ENCODE measurements at regions not wholly inside any gene's neighbourhood (a gene's known extent, or its start where the extent isn't known, plus 50 kb on each side); places are given as distances from the start of the nearest gene placed in this dataset.
"Not testable (repeated sequence)": the region's sequence is repeated elsewhere in the genome, so short reads cannot be mapped to it uniquely, and the experiment has no call there.

DNA sequence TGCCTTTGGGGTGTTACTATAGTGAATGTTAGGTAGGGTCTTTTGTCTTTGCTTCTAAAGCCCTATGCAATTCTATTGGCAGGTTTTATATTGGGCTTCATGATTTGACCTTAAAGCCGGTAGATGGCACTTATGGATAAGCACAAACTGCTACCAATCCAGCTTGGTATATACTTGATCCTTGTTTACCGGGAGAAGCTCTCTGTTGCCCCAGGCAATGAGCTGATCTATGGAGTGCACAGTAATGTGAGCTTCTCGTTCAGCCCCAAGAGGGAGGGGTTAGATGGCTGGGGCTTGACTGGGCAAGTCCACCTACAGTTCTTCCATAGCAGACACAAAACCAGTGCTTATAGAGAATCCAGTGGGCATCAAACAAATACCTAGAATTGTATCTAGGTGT is 287.2 kb upstream of the CT83 start:
- H3K36me3 ChIP-seq, result no peaks in the 10 kb centered on the region
- no peak overlapping the region for H3K27ac ChIP-seq
- DNase-seq (no peak), ATAC-seq (no peak)
- no peaks in the 10 kb centered on the region for H3K27me3 ChIP-seq
- intact Hi-C loops (cut with DNase I), result no loop called here
- no peaks in the 10 kb centered on the region for H3K9me3 ChIP-seq
- H3K4me1 ChIP-seq, result no peaks in the 10 kb centered on the region
- TF ChIP-seq, protein P1, sequence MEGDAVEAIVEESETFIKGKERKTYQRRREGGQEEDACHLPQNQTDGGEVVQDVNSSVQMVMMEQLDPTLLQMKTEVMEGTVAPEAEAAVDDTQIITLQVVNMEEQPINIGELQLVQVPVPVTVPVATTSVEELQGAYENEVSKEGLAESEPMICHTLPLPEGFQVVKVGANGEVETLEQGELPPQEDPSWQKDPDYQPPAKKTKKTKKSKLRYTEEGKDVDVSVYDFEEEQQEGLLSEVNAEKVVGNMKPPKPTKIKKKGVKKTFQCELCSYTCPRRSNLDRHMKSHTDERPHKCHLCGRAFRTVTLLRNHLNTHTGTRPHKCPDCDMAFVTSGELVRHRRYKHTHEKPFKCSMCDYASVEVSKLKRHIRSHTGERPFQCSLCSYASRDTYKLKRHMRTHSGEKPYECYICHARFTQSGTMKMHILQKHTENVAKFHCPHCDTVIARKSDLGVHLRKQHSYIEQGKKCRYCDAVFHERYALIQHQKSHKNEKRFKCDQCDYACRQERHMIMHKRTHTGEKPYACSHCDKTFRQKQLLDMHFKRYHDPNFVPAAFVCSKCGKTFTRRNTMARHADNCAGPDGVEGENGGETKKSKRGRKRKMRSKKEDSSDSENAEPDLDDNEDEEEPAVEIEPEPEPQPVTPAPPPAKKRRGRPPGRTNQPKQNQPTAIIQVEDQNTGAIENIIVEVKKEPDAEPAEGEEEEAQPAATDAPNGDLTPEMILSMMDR (IDR thresholded peaks at IDR 0.05), result no peak
- H3K4me3 ChIP-seq, result no peak overlapping the region

DNA sequence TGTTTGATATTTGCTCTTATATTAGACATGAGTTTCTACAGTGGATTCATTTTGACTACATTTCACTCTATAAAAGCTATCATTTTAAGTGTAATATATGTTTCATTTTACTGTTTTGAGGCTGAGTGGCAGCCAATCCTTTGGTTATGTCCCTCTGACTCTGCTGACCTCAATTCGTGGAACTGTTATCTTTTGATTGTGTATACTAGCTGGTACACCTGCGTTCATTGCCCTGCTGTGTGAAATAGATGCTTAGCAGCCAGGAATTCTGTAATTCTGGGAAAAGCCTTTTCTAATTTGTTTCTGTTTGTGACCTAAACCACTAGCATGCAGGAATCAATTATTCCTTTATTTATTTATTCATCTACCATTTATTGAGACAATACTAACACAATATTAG is 269.4 kb upstream of the CT83 start:
- Histone ChIP-seq H3K4me3 (no peak overlapping the region), H3K4me1 (no peaks in the 10 kb centered on the region), H3K36me3 (no peaks in the 10 kb centered on the region), H3K9me3 (no peaks in the 10 kb centered on the region), H3K27me3 (no peaks in the 10 kb centered on the region), H3K27ac (no peak overlapping the region)
- ATAC-seq (no peak), DNase-seq (no peak)
- intact Hi-C loops (cut with DNase I), result no loop called here
- TF ChIP-seq, protein P1 (IDR thresholded peaks at IDR 0.05), result no peak

DNA sequence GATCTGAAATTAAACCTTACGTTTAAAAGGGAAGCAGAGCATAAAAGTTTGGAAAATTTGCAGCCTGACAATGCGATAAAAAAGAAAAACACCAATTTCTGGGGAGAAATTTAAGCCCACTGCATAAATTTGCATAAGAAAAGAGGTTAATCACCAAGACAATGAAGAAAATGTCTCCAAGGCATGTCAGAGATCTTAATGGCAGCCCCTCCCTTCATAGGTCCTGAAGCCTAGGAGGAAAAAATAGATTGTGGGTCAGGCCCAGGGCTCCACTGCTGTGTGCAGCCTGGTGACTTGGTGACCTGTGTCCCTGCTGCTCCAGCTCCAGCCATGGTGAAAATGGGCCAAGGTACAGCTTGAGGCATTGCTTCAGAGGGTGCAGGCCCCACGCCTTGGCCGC is 264.0 kb upstream of the CT83 start:
- DNase-seq, result no peak
- intact Hi-C loops (cut with DNase I), result no loop called here
- TF ChIP-seq, protein P1 (IDR thresholded peaks at IDR 0.05), result no peak
- Histone ChIP-seq H3K27ac (no peak overlapping the region), H3K9me3 (no peaks in the 10 kb centered on the region), H3K27me3 (no peaks in the 10 kb centered on the region), H3K36me3 (no peaks in the 10 kb centered on the region), H3K4me1 (no peaks in the 10 kb centered on the region), H3K4me3 (no peak overlapping the region)
- no peak for ATAC-seq

DNA sequence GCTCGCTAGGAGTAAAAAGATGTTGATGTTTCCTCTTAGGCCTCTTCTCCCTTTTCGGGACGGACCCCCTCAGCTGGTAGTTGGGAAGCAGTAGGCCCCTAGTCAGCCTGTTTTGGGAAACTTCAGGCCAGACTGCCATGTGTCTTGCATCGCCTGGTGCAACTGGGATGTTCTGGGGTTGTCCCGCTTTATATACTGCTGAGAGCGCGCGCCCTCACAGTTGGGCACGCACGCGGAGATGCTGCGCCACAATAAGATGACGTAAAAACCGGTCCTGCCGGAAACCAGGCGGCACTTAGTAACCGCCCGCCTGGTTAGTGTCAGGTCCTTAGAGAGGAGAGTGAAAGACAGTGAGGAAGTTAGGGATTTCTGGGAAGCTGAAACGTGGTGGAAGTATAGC is 231.3 kb upstream of the CT83 start:
- TF ChIP-seq, protein P1 (IDR thresholded peaks at IDR 0.05), result no peak
- DNase-seq, result no peak
- no peaks in the 10 kb centered on the region for H3K36me3 ChIP-seq
- no peaks in the 10 kb centered on the region for H3K9me3 ChIP-seq
- H3K4me1 ChIP-seq, result no peaks in the 10 kb centered on the region
- H3K27ac ChIP-seq, result no peak overlapping the region
- H3K4me3 ChIP-seq, result no peak overlapping the region
- intact Hi-C loops (cut with DNase I), result no loop called here
- no peak for ATAC-seq
- no peaks in the 10 kb centered on the region for H3K27me3 ChIP-seq

DNA sequence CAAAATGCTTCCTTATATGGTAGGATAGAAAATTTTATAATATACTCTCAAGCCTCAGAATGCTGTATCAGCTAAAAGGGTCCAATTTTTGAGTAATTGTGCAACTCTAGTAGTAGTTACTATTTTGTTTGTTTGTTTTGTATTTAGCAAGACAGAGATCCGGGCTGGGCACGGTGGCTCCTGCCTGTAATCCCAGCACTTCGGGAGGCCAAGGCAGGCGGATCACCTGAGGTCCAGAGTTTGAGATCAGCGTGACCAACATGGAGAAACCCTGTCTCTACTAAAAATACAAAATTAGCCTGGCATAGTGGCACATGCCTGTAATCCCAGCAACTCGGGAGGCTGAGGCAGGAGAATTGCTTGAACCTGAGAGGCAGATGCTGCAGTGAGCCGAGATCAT is 216.8 kb upstream of the CT83 start:
- ATAC-seq; H3K36me3 ChIP-seq; intact Hi-C loops (cut with DNase I); H3K9me3 ChIP-seq; H3K27me3 ChIP-seq; H3K4me3 ChIP-seq; H3K4me1 ChIP-seq; H3K27ac ChIP-seq; DNase-seq: not testable (repeated sequence)

DNA sequence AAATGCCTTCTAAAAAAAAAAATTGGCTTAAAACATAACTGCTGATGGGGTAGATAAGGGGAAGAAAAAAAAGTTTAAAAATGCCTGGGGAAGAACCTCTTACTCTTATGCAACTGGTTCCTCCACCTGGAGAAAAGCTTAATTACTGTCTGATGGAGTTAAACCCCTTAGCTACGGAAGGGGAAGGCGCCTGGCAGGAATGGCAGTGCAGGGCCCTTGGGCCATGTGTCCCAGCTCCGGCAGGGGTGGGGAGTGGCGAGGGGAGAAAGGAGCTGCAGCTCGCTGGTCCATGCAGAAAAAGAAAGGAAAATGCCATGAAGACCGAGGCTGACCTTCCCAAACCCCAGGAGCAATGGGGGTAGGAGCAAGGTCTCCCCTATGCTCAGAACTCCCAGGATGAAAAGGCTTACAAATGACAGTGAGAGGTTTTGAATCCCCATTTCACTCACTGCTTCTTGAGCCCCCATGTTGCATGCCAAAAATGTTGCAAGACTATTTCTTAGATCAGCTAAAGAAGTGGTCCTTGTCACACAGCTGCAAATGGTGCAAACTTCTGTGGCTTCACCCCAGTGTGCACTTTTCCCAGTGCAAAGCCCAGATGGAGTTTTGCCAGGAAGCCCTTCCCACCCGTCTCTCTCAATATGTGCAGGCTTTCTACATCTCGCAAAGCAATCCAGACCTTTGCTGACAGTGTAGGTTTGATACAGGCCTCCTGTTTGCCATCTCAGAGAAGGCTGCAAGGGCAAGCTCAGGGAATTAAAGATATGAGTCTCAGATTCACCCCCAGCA is 204.8 kb upstream of the CT83 start:
- H3K4me1 ChIP-seq, result no peaks in the 10 kb centered on the region
- TF ChIP-seq, protein P1 (IDR thresholded peaks at IDR 0.05), result no peak
- DNase-seq (no peak), ATAC-seq (no peak)
- H3K36me3 ChIP-seq, result no peaks in the 10 kb centered on the region
- no peak overlapping the region for H3K27ac ChIP-seq
- no peaks in the 10 kb centered on the region for H3K27me3 ChIP-seq
- H3K9me3 ChIP-seq, result no peaks in the 10 kb centered on the region
- intact Hi-C loops (cut with DNase I), result no loop called here
- H3K4me3 ChIP-seq, result no peak overlapping the region
